CD14-positive monocyte (primary cell): ENCODE measurements at regions not wholly inside any gene's neighbourhood (a gene's known extent, or its start where the extent isn't known, plus 50 kb on each side); places are given as distances from the start of the nearest gene placed in this dataset.

Experiments
- DNase-seq, 3 donors: peaks; one replicate each; pipeline ENCODE4 v3.0.0-alpha.2; 2011 to 2022
- H2AFZ ChIP-seq: 2 replicates; pipeline ENCODE4 v1.6.0; 2012; ENCODE audit warnings: mild to moderate bottlenecking, low read depth, low read length, inconsistent platforms; ENCODE audit not compliant: insufficient read depth, poor library complexity, severe bottlenecking
- H3K27ac ChIP-seq, 2 donors: 1 replicate in 1 of 2; 2 replicates in 1 of 2; pipeline ENCODE4 v1.5.1; 2012 to 2013; ENCODE audit warnings: low read length in 2 of 2, control low read depth in 1 of 2, inconsistent platforms in 1 of 2, low read depth in 1 of 2, mild to moderate bottlenecking in 1 of 2
- H3K27me3 ChIP-seq, 2 donors: one replicate each; pipeline versions ENCODE4 v1.6.0 to v1.6.1; 2011 to 2013; ENCODE audit warnings: low read length in 2 of 2; ENCODE audit not compliant: control insufficient read depth in 2 of 2, insufficient read depth in 2 of 2
- H3K36me3 ChIP-seq, 2 donors: replicated peaks in 1 of 2; 1 replicate in 1 of 2; 2 replicates in 1 of 2; pipeline versions ENCODE4 v1.5.1 to v1.6.1; 2012 to 2013; ENCODE audit warnings: low read length in 2 of 2, control low read depth in 1 of 2, inconsistent platforms in 1 of 2, mild to moderate bottlenecking in 1 of 2; ENCODE audit not compliant: insufficient read depth in 2 of 2, control insufficient read depth in 1 of 2
- H3K4me1 ChIP-seq, 2 donors: 1 replicate in 1 of 2; 2 replicates in 1 of 2; pipeline versions ENCODE4 v1.5.1 to v1.6.1; 2012 to 2013; ENCODE audit warnings: low read length in 2 of 2, control low read depth in 1 of 2, inconsistent platforms in 1 of 2, mild to moderate bottlenecking in 1 of 2, moderate library complexity in 1 of 2; ENCODE audit not compliant: insufficient read depth in 2 of 2, control insufficient read depth in 1 of 2
- H3K4me2 ChIP-seq: replicated peaks from 2 replicates; pipeline ENCODE3; 2012; ENCODE audit warnings: low read length, moderate library complexity, mild to moderate bottlenecking; ENCODE audit not compliant: poor library complexity, severe bottlenecking; ENCODE audit errors: extremely low read depth
- H3K4me3 ChIP-seq, 3 experiments: fragments of 200-600 bp in 1 of 3; sonication (generic) in 1 of 3; replicated peaks in 1 of 3; 1 replicate in 2 of 3; 2 replicates in 1 of 3; pipeline ENCODE4 v1.5.1; 2011 to 2013; ENCODE audit warnings: low read length in 3 of 3, mild to moderate bottlenecking in 3 of 3, control low read depth in 2 of 3, low read depth in 2 of 3, inconsistent platforms in 1 of 3, moderate library complexity in 1 of 3
- H3K79me2 ChIP-seq: 2 replicates; pipeline ENCODE4 v1.6.0; 2012; ENCODE audit warnings: mild to moderate bottlenecking, control low read depth, inconsistent platforms, low read length, moderate library complexity; ENCODE audit not compliant: insufficient read depth
- H3K9ac ChIP-seq: 2 replicates; pipeline ENCODE4 v1.6.0; 2017; ENCODE audit warnings: low read length, mild to moderate bottlenecking; ENCODE audit not compliant: insufficient read depth, poor library complexity, severe bottlenecking
- H3K9me3 ChIP-seq, 2 donors: replicated peaks in 1 of 2; 1 replicate in 1 of 2; 2 replicates in 1 of 2; pipeline versions ENCODE4 v1.5.1 to v1.6.1; 2012 to 2013; ENCODE audit warnings: low read length in 2 of 2, control low read depth in 1 of 2; ENCODE audit not compliant: control insufficient read depth in 1 of 2, insufficient read depth in 1 of 2
- H4K20me1 ChIP-seq: 2 replicates; pipeline ENCODE4 v1.6.0; 2012; ENCODE audit warnings: mild to moderate bottlenecking, low read length, control low read depth, moderate library complexity; ENCODE audit not compliant: insufficient read depth
- H3K27ac Mint-ChIP-seq, 7 donors: one replicate each; pipeline ENCODE4 v1.8.0; 2020; ENCODE audit warnings: mild to moderate bottlenecking in 7 of 7, mixed read lengths in 7 of 7, moderate library complexity in 6 of 7, inconsistent platforms in 2 of 7
- H3K27me3 Mint-ChIP-seq, 3 donors: one replicate each; pipeline ENCODE4 v1.8.0; 2021 to 2022; ENCODE audit warnings: low read depth in 3 of 3, mild to moderate bottlenecking in 3 of 3, mixed read lengths in 3 of 3, moderate library complexity in 3 of 3, inconsistent platforms in 1 of 3
- H3K36me3 Mint-ChIP-seq, 2 donors: one replicate each; pipeline ENCODE4 v1.8.0; 2020; ENCODE audit warnings: mixed read lengths in 2 of 2, inconsistent platforms in 1 of 2, mild to moderate bottlenecking in 1 of 2
- H3K4me1 Mint-ChIP-seq: one replicate; pipeline ENCODE4 v1.8.0; 2020; ENCODE audit warnings: mild to moderate bottlenecking, mixed read lengths
- H3K4me3 Mint-ChIP-seq, 2 donors: one replicate each; pipeline ENCODE4 v1.8.0; 2020; ENCODE audit warnings: mild to moderate bottlenecking in 2 of 2, mixed read lengths in 2 of 2, moderate library complexity in 1 of 2
- H3K9me3 Mint-ChIP-seq, 7 donors: one replicate each; pipeline ENCODE4 v1.8.0; 2020 to 2022; ENCODE audit warnings: mixed read lengths in 7 of 7, mild to moderate bottlenecking in 6 of 7, moderate library complexity in 6 of 7, inconsistent platforms in 2 of 7
- WGBS: methylation state at CpG from one replicate; pipeline ENCODE4 v1.1.5; 2013; ENCODE audit warnings: missing lambda C conversion rate; ENCODE audit not compliant: insufficient coverage; 5-methylcytosine and 5-hydroxymethylcytosine counted together
- intact Hi-C, 2 donors: fragments of 100-400 bp; cut with micrococcal nuclease; formaldehyde crosslinking; loops; one replicate each; pipeline versions ENCODE4 v1.15.0 to v1.15.1; 2023
- TF ChIP-seq, protein P1 (sequence below): fragments of 200-600 bp; IDR thresholded peaks from one replicate; pipeline ENCODE4 v1.8.0; 2022; ENCODE audit warnings: antibody characterized with exemption, mild to moderate bottlenecking

DNA sequence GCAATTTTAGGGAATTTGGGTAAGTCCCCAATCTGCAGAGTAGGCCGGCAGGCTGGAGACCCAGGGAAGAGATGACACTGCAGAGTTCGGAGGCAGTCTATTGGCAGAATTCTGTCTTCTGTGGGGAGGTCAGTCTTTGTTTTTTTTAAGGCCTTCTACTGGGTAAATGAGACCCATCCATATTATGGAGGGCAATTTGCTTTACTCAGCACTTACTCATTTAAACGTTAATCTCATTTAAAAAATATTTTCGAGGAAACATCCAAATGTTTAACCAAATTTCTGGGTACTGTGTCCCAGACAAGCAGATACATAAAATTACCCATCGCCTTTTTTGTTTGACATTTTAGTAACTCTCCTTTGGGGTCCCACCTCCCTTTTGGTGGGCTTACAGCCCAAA lies 139.5 kb downstream of the IRS1 start:
- H3K9ac ChIP-seq: no peak overlapping the region
- H3K4me3 ChIP-seq: no peak overlapping the region
- no peaks in the 10 kb centered on the region for H3K36me3 ChIP-seq
- peaks cover 2% of the 10 kb centered on the region for H3K4me1 Mint-ChIP-seq
- no peak overlapping the region for H3K27ac Mint-ChIP-seq
- no peak overlapping the region for H3K27ac ChIP-seq
- H3K27me3 ChIP-seq: peaks cover 11 to 34% of the 10 kb centered on the region in 2 donors
- H4K20me1 ChIP-seq: no peaks in the 10 kb centered on the region
- TF ChIP-seq, protein P1, sequence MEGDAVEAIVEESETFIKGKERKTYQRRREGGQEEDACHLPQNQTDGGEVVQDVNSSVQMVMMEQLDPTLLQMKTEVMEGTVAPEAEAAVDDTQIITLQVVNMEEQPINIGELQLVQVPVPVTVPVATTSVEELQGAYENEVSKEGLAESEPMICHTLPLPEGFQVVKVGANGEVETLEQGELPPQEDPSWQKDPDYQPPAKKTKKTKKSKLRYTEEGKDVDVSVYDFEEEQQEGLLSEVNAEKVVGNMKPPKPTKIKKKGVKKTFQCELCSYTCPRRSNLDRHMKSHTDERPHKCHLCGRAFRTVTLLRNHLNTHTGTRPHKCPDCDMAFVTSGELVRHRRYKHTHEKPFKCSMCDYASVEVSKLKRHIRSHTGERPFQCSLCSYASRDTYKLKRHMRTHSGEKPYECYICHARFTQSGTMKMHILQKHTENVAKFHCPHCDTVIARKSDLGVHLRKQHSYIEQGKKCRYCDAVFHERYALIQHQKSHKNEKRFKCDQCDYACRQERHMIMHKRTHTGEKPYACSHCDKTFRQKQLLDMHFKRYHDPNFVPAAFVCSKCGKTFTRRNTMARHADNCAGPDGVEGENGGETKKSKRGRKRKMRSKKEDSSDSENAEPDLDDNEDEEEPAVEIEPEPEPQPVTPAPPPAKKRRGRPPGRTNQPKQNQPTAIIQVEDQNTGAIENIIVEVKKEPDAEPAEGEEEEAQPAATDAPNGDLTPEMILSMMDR: no peak
- H3K36me3 Mint-ChIP-seq: no peaks in the 10 kb centered on the region
- WGBS: 100% methylated on average over 2 of the region's 5 CpGs
- H2AFZ ChIP-seq: no peak overlapping the region
- intact Hi-C loops: no loop called here
- no peak overlapping the region for H3K4me3 Mint-ChIP-seq
- no peaks in the 10 kb centered on the region for H3K79me2 ChIP-seq
- H3K9me3 Mint-ChIP-seq: peaks cover 0 to 7% (median 3%) of the 10 kb centered on the region in 7 donors
- no peaks in the 10 kb centered on the region for H3K4me1 ChIP-seq
- peaks cover 14 to 34% (median 24%) of the 10 kb centered on the region in 3 donors for H3K27me3 Mint-ChIP-seq
- H3K9me3 ChIP-seq: no peaks in the 10 kb centered on the region
- no peak for DNase-seq
- no peak overlapping the region for H3K4me2 ChIP-seq

DNA sequence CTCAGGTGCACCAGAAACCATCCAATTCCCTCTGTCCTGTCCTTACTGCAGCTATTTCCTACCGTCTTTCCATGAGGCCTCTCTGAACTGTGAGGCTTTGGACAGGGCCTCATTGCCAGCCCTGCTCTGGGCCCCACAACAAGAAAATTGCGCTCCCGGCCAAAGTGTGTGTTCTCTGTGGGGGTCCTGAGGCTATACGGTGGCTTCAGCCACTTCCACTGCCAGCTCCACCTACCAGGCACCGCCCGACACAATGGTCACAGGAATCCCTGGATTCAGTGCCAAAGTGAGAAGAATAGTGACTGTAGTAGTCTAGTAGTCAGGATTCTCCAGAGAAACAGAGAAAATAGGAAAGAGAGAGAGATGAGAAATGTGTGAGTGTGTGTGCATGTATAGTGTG lies 140.2 kb downstream of the IRS1 start:
- H2AFZ ChIP-seq: no peak overlapping the region
- Mint-ChIP-seq H3K36me3 (no peaks in the 10 kb centered on the region), H3K4me3 (no peak overlapping the region), H3K27ac (peak overlapping the region in 1 of 7 donors; percentile 16), H3K4me1 (peaks cover 2% of the 10 kb centered on the region), H3K27me3 (peaks cover 12 to 33% (median 21%) of the 10 kb centered on the region in 3 donors), H3K9me3 (peaks cover 0 to 7% (median 5%) of the 10 kb centered on the region in 7 donors)
- 90% methylated on average over 2 of the region's 6 CpGs for WGBS
- H3K79me2 ChIP-seq: no peaks in the 10 kb centered on the region
- no peaks in the 10 kb centered on the region for H3K36me3 ChIP-seq
- TF ChIP-seq, protein P1: no peak
- H3K27ac ChIP-seq: no peak overlapping the region
- no peaks in the 10 kb centered on the region for H3K9me3 ChIP-seq
- H4K20me1 ChIP-seq: no peaks in the 10 kb centered on the region
- no peak overlapping the region for H3K9ac ChIP-seq
- no peaks in the 10 kb centered on the region for H3K4me1 ChIP-seq
- intact Hi-C loops: no loop called here
- no peak overlapping the region for H3K4me2 ChIP-seq
- no peak overlapping the region for H3K4me3 ChIP-seq
- no peak for DNase-seq
- peaks cover 18 to 35% of the 10 kb centered on the region in 2 donors for H3K27me3 ChIP-seq
